Calu3 (cell line): ENCODE measurements at regions not wholly inside any gene's neighbourhood (a gene's known extent, or its start where the extent isn't known, plus 50 kb on each side); places are given as distances from the start of the nearest gene placed in this dataset.

Experiments used
- BruUV-seq: library from RNA; stranded (reverse); fragments of 400-500 nt; replicated peaks from 2 replicates; lab custom pipeline; 2021; lab: Mats Ljungman, UMichigan
- CTCF ChIA-PET: fragments of 300-600 bp; sonication (Branson Sonifier 250); formaldehyde crosslinking; loops from one replicate; lab custom pipeline; 2022; ENCODE audit warnings: antibody characterized with exemption; lab: Charles Lee
- DNase-seq: peaks from one replicate; pipeline ENCODE4 v3.0.0; 2022
- H3K27ac Mint-ChIP-seq: one replicate; pipeline ENCODE4 v1.8.0; 2022; ENCODE audit warnings: mixed read lengths; ENCODE audit not compliant: unreplicated experiment
- H3K27me3 Mint-ChIP-seq: one replicate; pipeline ENCODE4 v1.8.0; 2022; ENCODE audit warnings: mixed read lengths; ENCODE audit not compliant: unreplicated experiment
- H3K36me3 Mint-ChIP-seq: one replicate; pipeline ENCODE4 v1.8.0; 2022; ENCODE audit warnings: mild to moderate bottlenecking, moderate library complexity, mixed read lengths; ENCODE audit not compliant: insufficient read depth, unreplicated experiment
- H3K4me1 Mint-ChIP-seq: one replicate; pipeline ENCODE4 v1.8.0; 2022; ENCODE audit warnings: mild to moderate bottlenecking, low read depth, mixed read lengths; ENCODE audit not compliant: unreplicated experiment
- H3K4me3 Mint-ChIP-seq: one replicate; pipeline ENCODE4 v1.8.0; 2022; ENCODE audit warnings: mild to moderate bottlenecking, low read depth, moderate library complexity, mixed read lengths; ENCODE audit not compliant: unreplicated experiment
- H3K9me3 Mint-ChIP-seq: one replicate; pipeline ENCODE4 v1.8.0; 2022; ENCODE audit warnings: low read depth, mixed read lengths; ENCODE audit not compliant: unreplicated experiment
- intact Hi-C: fragments of 100-400 bp; cut with micrococcal nuclease; formaldehyde crosslinking; loops from one replicate; pipeline ENCODE4 v1.10.0; 2022; ENCODE audit not compliant: unreplicated experiment
- TF ChIP-seq, protein P1 (sequence below): fragments of 200-600 bp; IDR thresholded peaks from one replicate; pipeline ENCODE4 v1.8.0; 2022; ENCODE audit warnings: antibody characterized with exemption; ENCODE audit not compliant: unreplicated experiment

DNA sequence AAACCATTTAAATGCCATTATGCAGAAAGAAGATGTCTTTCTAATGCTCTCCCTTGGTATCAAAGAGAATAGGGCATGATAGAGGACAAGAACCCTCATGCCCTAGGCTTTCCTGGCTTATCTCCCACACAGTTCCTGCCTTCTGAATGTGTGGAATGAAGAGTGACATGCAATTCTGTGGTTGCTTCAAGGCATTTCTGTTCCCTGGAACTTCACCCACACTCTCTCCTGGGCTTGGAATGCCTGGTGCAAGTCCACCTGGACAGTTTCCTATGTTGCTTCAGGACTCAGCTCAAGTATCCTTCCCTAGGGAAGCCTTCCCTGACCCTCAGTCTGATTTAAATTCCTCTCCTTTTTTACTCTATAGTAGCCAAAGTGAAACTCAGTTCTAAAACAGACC is 53.8 kb upstream of the DRD2 start:
- Mint-ChIP-seq H3K4me1 (no peaks in the 10 kb centered on the region), H3K27ac (no peak overlapping the region), H3K9me3 (no peaks in the 10 kb centered on the region), H3K4me3 (no peak overlapping the region), H3K27me3 (no peaks in the 10 kb centered on the region), H3K36me3 (no peaks in the 10 kb centered on the region)
- TF ChIP-seq, protein P1, sequence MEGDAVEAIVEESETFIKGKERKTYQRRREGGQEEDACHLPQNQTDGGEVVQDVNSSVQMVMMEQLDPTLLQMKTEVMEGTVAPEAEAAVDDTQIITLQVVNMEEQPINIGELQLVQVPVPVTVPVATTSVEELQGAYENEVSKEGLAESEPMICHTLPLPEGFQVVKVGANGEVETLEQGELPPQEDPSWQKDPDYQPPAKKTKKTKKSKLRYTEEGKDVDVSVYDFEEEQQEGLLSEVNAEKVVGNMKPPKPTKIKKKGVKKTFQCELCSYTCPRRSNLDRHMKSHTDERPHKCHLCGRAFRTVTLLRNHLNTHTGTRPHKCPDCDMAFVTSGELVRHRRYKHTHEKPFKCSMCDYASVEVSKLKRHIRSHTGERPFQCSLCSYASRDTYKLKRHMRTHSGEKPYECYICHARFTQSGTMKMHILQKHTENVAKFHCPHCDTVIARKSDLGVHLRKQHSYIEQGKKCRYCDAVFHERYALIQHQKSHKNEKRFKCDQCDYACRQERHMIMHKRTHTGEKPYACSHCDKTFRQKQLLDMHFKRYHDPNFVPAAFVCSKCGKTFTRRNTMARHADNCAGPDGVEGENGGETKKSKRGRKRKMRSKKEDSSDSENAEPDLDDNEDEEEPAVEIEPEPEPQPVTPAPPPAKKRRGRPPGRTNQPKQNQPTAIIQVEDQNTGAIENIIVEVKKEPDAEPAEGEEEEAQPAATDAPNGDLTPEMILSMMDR, result no peak
- DNase-seq, result no peak
- CTCF ChIA-PET, result no interaction called here
- BruUV-seq, result no TSS peak
- intact Hi-C loops, result no loop called here

DNA sequence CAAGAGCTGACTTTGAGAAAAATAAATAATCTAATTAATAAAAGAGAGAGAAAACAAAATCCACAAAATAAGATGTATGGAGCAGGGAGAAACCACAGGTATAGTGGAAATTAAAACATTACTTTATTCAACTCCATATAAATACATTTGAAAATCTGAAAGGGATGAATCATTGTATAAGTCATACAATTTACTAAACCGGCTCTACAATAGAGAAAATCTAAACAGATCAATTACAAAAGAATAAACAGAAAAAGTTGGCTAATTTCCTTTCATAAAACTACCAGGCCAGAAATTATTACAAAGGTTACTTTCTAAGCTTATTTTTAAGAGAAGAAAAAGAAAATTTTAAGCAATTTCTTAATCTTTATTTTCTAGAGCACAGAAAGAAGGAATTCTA is 51.3 kb upstream of the DRD2 start:
- no TSS peak for BruUV-seq
- no peak for DNase-seq
- no peaks in the 10 kb centered on the region for H3K4me1 Mint-ChIP-seq
- peaks cover 12% of the 10 kb centered on the region for H3K27me3 Mint-ChIP-seq
- H3K9me3 Mint-ChIP-seq, result no peaks in the 10 kb centered on the region
- H3K36me3 Mint-ChIP-seq, result no peaks in the 10 kb centered on the region
- no peak overlapping the region for H3K27ac Mint-ChIP-seq
- CTCF ChIA-PET, result no interaction called here
- TF ChIP-seq, protein P1, result no peak
- no peak overlapping the region for H3K4me3 Mint-ChIP-seq
- intact Hi-C loops, result no loop called here
